ENCODE measurements at regions not wholly inside any gene's neighbourhood (a gene's known extent, or its start where the extent isn't known, plus 50 kb on each side); places are given as distances from the start of the nearest gene placed in this dataset.

DNA sequence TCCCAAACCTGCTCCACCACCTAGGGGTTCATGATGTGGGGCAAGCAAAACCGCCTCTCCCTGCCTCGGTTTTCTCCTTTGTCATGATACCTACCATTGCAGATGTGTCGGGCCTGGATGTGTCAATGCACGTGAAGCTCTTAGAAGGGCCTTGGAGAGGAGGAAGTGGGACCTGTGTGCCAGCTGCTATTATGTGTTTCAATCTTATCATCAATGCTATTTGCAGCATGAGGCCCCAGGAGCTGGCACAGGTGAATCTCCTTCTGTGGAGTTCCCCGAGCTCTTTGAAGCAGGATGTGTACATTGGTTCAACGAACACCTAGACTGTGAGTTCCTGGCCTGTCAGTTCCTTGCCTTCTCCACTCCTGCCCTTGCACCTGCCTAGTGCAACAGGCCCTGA lies 331.6 kb downstream of the CTTN start:
- TF ChIP-seq, protein P1, sequence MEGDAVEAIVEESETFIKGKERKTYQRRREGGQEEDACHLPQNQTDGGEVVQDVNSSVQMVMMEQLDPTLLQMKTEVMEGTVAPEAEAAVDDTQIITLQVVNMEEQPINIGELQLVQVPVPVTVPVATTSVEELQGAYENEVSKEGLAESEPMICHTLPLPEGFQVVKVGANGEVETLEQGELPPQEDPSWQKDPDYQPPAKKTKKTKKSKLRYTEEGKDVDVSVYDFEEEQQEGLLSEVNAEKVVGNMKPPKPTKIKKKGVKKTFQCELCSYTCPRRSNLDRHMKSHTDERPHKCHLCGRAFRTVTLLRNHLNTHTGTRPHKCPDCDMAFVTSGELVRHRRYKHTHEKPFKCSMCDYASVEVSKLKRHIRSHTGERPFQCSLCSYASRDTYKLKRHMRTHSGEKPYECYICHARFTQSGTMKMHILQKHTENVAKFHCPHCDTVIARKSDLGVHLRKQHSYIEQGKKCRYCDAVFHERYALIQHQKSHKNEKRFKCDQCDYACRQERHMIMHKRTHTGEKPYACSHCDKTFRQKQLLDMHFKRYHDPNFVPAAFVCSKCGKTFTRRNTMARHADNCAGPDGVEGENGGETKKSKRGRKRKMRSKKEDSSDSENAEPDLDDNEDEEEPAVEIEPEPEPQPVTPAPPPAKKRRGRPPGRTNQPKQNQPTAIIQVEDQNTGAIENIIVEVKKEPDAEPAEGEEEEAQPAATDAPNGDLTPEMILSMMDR (IDR thresholded peaks at IDR 0.05): no peak
- no peak for TF ChIP-seq POLR2A (IDR thresholded peaks at IDR 0.05)
